Endothelial cell of umbilical vein (primary cell): ENCODE measurements at regions not wholly inside any gene's neighbourhood (a gene's known extent, or its start where the extent isn't known, plus 50 kb on each side); places are given as distances from the start of the nearest gene placed in this dataset.

ENCODE experiments used
- BruUV-seq: library from RNA; stranded (reverse); fragments of 400-500 nt; replicated peaks from 2 replicates; lab custom pipeline; 2021; lab: Mats Ljungman, UMichigan
- CTCF ChIA-PET: fragments of 300-600, 350-600 bp; sonication (Branson Sonifier 250); formaldehyde crosslinking; loops from one replicate; lab custom pipeline; 2021; ENCODE audit warnings: antibody characterized with exemption, inconsistent platforms; lab: Charles Lee
- POLR2A ChIA-PET: fragments of 300-600, 350-600 bp; sonication (Branson Sonifier 250); formaldehyde crosslinking; loops from one replicate; lab custom pipeline; 2021; ENCODE audit warnings: antibody characterized with exemption, inconsistent platforms; lab: Charles Lee
- DNase-seq: peaks from one replicate; pipeline ENCODE4 v3.0.0-alpha.2; 2011; ENCODE audit warnings: low read depth, low spot score
- FAIRE-seq: peaks from 2 replicates; lab custom pipeline; 2011; peaks lifted over from hg19 to GRCh38; lab: Jason Lieb, UNC
- H2AFZ ChIP-seq: 2 replicates; pipeline ENCODE4 v1.6.0; 2012; ENCODE audit warnings: low read depth, low read length, control low read depth, inconsistent platforms
- H3K27ac ChIP-seq: 2 replicates; pipeline ENCODE4 v1.5.1; 2011; ENCODE audit warnings: low read depth, mild to moderate bottlenecking, control low read depth, low read length, moderate library complexity; ENCODE audit not compliant: insufficient read depth
- H3K27me3 ChIP-seq, 2 experiments: 2 replicates each; pipeline versions ENCODE4 v1.6.0 to v1.6.1; 2011; ENCODE audit warnings: low read length in 2 of 2, mixed read lengths in 1 of 2; ENCODE audit not compliant: control insufficient read depth in 2 of 2, insufficient read depth in 2 of 2
- H3K36me3 ChIP-seq, 2 experiments: 2 replicates in 1 of 2; 3 replicates in 1 of 2; pipeline ENCODE4 v1.5.1; 2011; ENCODE audit warnings: low read length in 2 of 2, mild to moderate bottlenecking in 1 of 2, moderate library complexity in 1 of 2; ENCODE audit not compliant: control insufficient read depth in 2 of 2, insufficient read depth in 2 of 2; ENCODE audit errors: extremely low read depth in 1 of 2
- H3K4me1 ChIP-seq: 3 replicates; pipeline ENCODE4 v1.5.1; 2011; ENCODE audit warnings: mild to moderate bottlenecking, low read length; ENCODE audit not compliant: control insufficient read depth, insufficient read depth; ENCODE audit errors: extremely low read depth
- H3K4me2 ChIP-seq: 2 replicates; pipeline ENCODE4 v1.6.1; 2011; ENCODE audit warnings: low read length, control low read depth, mixed read lengths; ENCODE audit not compliant: insufficient read depth
- H3K4me3 ChIP-seq, 3 experiments: fragments of 200-600 bp in 1 of 3; sonication (generic), shearing (Covaris generic) in 1 of 3; replicated peaks in 1 of 3; 2 replicates each; pipeline ENCODE4 v1.5.1; 2011 to 2016; ENCODE audit warnings: control low read depth in 3 of 3, low read length in 3 of 3, mild to moderate bottlenecking in 2 of 3, inconsistent platforms in 1 of 3, low read depth in 1 of 3, moderate library complexity in 1 of 3; ENCODE audit not compliant: insufficient read depth in 1 of 3
- H3K79me2 ChIP-seq: 2 replicates; pipeline ENCODE4 v1.6.0; 2012; ENCODE audit warnings: low read length, inconsistent platforms; ENCODE audit not compliant: control insufficient read depth, insufficient read depth
- H3K9ac ChIP-seq: replicated peaks from 2 replicates; pipeline ENCODE3; 2011; ENCODE audit warnings: low read length, control low read depth; ENCODE audit not compliant: insufficient read depth; ENCODE audit errors: extremely low read depth
- H3K9me1 ChIP-seq: replicated peaks from 3 replicates; pipeline ENCODE4 v1.6.0; 2011; ENCODE audit warnings: mild to moderate bottlenecking, low read length; ENCODE audit not compliant: control insufficient read depth, insufficient read depth; ENCODE audit errors: extremely low read depth
- H3K9me3 ChIP-seq: replicated peaks from 2 replicates; pipeline ENCODE4 v1.5.1; 2012; ENCODE audit warnings: low read length, inconsistent platforms; ENCODE audit not compliant: control insufficient read depth, insufficient read depth
- H4K20me1 ChIP-seq: replicated peaks from 2 replicates; pipeline ENCODE3; 2011; ENCODE audit warnings: mild to moderate bottlenecking, low read length; ENCODE audit not compliant: control insufficient read depth, insufficient read depth; ENCODE audit errors: extremely low read depth
- EZH2 ChIP-seq: IDR thresholded peaks from 2 replicates; pipeline ENCODE4 v1.6.1; 2012; ENCODE audit warnings: borderline replicate concordance, low read depth, mild to moderate bottlenecking, moderate library complexity, low read length, inconsistent platforms; ENCODE audit not compliant: severe bottlenecking
- FOS ChIP-seq: IDR thresholded peaks from 2 replicates; pipeline ENCODE4 v1.6.1; 2011; ENCODE audit warnings: mild to moderate bottlenecking, low read length, moderate library complexity, borderline replicate concordance; ENCODE audit not compliant: insufficient read depth
- GATA2 ChIP-seq: IDR thresholded peaks from 2 replicates; pipeline ENCODE4 v1.7.0; 2011; ENCODE audit warnings: low read depth, mild to moderate bottlenecking, moderate library complexity, mixed read lengths, low read length; ENCODE audit not compliant: insufficient read length, insufficient read depth
- JUN ChIP-seq: IDR thresholded peaks from 2 replicates; pipeline ENCODE4 v1.6.1; 2011; ENCODE audit warnings: borderline replicate concordance, low read depth; ENCODE audit not compliant: insufficient read length, insufficient read depth
- MYC ChIP-seq: IDR thresholded peaks from one replicate; pipeline ENCODE4 v1.6.1; 2011; ENCODE audit warnings: mild to moderate bottlenecking, low read depth, low read length
- POLR2A ChIP-seq: IDR thresholded peaks from 2 replicates; pipeline ENCODE4 v1.6.1; 2012; ENCODE audit warnings: low read depth, mild to moderate bottlenecking, control low read depth, low read length
- POLR2AphosphoS5 ChIP-seq: IDR thresholded peaks from 2 replicates; pipeline ENCODE4 v1.6.1; 2012; ENCODE audit warnings: low read depth, mild to moderate bottlenecking, control low read depth, low read length, moderate library complexity; ENCODE audit not compliant: insufficient read depth
- dilution Hi-C: fragments of 300-500 bp; cut with MboI; formaldehyde crosslinking; loops from one replicate; pipeline ENCODE4 v1.15.0; 2019; ENCODE audit warnings: low sequenced_read_pairs; ENCODE audit not compliant: extremely low pct_ligation_motif_present
- intact Hi-C: fragments of 100-400 bp; cut with micrococcal nuclease; formaldehyde crosslinking; loops from one replicate; pipeline ENCODE4 v1.10.0; 2022
- TF ChIP-seq, protein P1 (sequence below): IDR thresholded peaks from 2 replicates; pipeline ENCODE4 v1.6.1; 2011; ENCODE audit not compliant: insufficient read depth, insufficient read length
- TF ChIP-seq, protein P2 (sequence below), 2 donors: IDR thresholded peaks; 1 replicate in 1 of 2; 2 replicates in 1 of 2; pipeline ENCODE4 v1.5.1; 2011; ENCODE audit warnings: low read length in 2 of 2, mild to moderate bottlenecking in 2 of 2, moderate library complexity in 2 of 2, control low read depth in 1 of 2, inconsistent platforms in 1 of 2, low read depth in 1 of 2; ENCODE audit not compliant: insufficient read depth in 1 of 2; ENCODE audit errors: extremely low read depth in 1 of 2

DNA sequence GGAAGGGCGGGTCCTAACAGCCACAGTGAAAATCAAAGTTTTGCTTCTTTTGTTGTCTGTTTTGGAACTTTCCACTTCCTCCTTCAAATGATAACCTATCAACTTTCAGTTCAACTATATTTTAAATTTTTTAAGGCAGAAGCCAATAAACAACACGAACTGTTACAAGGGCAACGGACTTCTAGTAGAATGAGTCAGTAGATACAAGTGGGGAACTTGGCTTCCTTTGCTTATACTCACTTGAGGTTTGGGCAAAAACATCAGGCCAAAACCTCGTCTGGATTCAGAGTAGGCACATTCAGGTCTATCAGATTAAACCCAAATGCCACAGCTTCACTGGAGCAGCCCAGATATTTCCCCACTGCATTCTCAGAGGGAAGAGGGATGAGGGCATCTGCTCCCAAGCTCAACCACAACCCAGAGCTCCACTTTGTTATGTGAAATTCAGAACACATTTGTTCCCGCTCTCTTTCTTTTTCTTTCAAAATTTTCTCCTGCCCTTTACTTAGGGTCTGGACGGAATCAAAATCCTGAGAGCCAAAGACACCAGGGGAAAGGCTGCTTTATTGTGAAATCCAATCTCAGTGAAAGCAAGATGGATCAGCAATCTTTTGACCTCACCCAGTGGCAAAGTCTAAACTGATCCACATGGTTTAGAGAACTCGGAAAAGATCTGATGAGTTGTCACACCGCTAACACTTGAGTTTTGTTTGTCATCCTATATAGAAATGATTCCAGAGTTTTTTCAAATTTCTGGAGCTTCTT, 152.5 kb upstream of the BTG1 start:
- H3K36me3 ChIP-seq, result no peaks in the 10 kb centered on the region
- POLR2A ChIA-PET, result no interaction called here
- H3K4me1 ChIP-seq, result no peaks in the 10 kb centered on the region
- CTCF ChIA-PET, result interaction anchor here (1.2 kb wide), 1 partner anchor 916 kb away, joined by 6 read pairs; no protein-coding TSS in a partner anchor
- BruUV-seq, result no TSS peak
- H3K4me3 ChIP-seq, result no peak overlapping the region
- intact Hi-C loops (no loop called here), dilution Hi-C loops (no loop called here)
- TF ChIP-seq EZH2, result no peak
- TF ChIP-seq POLR2AphosphoS5, result no peak
- TF ChIP-seq POLR2A, result no peak
- TF ChIP-seq GATA2, result no peak
- no peak for TF ChIP-seq JUN
- TF ChIP-seq, protein P1, sequence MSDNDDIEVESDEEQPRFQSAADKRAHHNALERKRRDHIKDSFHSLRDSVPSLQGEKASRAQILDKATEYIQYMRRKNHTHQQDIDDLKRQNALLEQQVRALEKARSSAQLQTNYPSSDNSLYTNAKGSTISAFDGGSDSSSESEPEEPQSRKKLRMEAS, result no peak
- no peak for TF ChIP-seq MYC
- TF ChIP-seq, protein P2, sequence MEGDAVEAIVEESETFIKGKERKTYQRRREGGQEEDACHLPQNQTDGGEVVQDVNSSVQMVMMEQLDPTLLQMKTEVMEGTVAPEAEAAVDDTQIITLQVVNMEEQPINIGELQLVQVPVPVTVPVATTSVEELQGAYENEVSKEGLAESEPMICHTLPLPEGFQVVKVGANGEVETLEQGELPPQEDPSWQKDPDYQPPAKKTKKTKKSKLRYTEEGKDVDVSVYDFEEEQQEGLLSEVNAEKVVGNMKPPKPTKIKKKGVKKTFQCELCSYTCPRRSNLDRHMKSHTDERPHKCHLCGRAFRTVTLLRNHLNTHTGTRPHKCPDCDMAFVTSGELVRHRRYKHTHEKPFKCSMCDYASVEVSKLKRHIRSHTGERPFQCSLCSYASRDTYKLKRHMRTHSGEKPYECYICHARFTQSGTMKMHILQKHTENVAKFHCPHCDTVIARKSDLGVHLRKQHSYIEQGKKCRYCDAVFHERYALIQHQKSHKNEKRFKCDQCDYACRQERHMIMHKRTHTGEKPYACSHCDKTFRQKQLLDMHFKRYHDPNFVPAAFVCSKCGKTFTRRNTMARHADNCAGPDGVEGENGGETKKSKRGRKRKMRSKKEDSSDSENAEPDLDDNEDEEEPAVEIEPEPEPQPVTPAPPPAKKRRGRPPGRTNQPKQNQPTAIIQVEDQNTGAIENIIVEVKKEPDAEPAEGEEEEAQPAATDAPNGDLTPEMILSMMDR (IDR thresholded peaks at IDR 0.05; ENCODE audit: extremely low read depth in 1 of 2, insufficient read depth in 1 of 2, low read depth in 1 of 2, low read length in 2 of 2), result no peak
- TF ChIP-seq FOS, result no peak
- no peak overlapping the region for H3K4me2 ChIP-seq
- no peak overlapping the region for H2AFZ ChIP-seq
- no peak for DNase-seq
- no peak overlapping the region for H3K9ac ChIP-seq
- H4K20me1 ChIP-seq, result no peaks in the 10 kb centered on the region
- no peaks in the 10 kb centered on the region for H3K79me2 ChIP-seq
- H3K9me3 ChIP-seq, result no peaks in the 10 kb centered on the region
- no peaks in the 10 kb centered on the region for H3K27me3 ChIP-seq
- no peaks in the 10 kb centered on the region for H3K9me1 ChIP-seq
- no peak for FAIRE-seq
- no peak overlapping the region for H3K27ac ChIP-seq
